ENCODE measurements at regions not wholly inside any gene's neighbourhood (a gene's known extent, or its start where the extent isn't known, plus 50 kb on each side); places are given as distances from the start of the nearest gene placed in this dataset.
A peak's percentile ranks its signal among the peaks of the same experiment; 100 is the strongest.

GRCh38 chr5:121424976-121425375 is 426.7 kb upstream of the FTMT start (continued):
- no peak for TF ChIP-seq ZNF501 (tag by site-specific recombination; IDR thresholded peaks at IDR 0.05)
- TF ChIP-seq ZNF549 (tag by site-specific recombination; IDR thresholded peaks at IDR 0.05): no peak

GRCh38 chr5:121426153-121426552 is 425.5 kb upstream of the FTMT start:
- no peak overlapping the region for H3K27ac ChIP-seq (ENCODE audit: extremely low read depth, low read depth, low read length)
- no peaks in the 10 kb centered on the region for H3K4me1 ChIP-seq (ENCODE audit: control insufficient read depth, insufficient read depth, low read length)
- ChIA-PET CTCF (no interaction called here), POLR2A (no interaction called here)
- H3K9me3 ChIP-seq (ENCODE audit: control insufficient read depth, insufficient read depth, low read depth, low read length): no peaks in the 10 kb centered on the region
- TF ChIP-seq SCRT2 (tag by site-specific recombination; IDR thresholded peaks at IDR 0.05) (peak; percentile 50), MYNN (tag by site-specific recombination; IDR thresholded peaks at IDR 0.05; ENCODE audit: borderline replicate concordance) (no peak)
- H3K36me3 ChIP-seq (ENCODE audit: control insufficient read depth in 2 of 2, insufficient read depth in 1 of 2, low read length in 2 of 2): no peaks in the 10 kb centered on the region
- no peak overlapping the region for H3K4me3 ChIP-seq (ENCODE audit: low read depth, low read length)

GRCh38 chr5:121429761-121430160 is 421.9 kb upstream of the FTMT start:
- TF ChIP-seq PRDM1 (tag by site-specific recombination; IDR thresholded peaks at IDR 0.05) (no peak), ZNF366 (tag by site-specific recombination; conservative IDR thresholded peaks at IDR 0.05) (no peak), ZNF473 (tag by site-specific recombination; IDR thresholded peaks at IDR 0.05) (no peak), ZNF223 (tag by site-specific recombination; IDR thresholded peaks at IDR 0.05) (no peak), ZNF184 (tag by site-specific recombination; IDR thresholded peaks at IDR 0.05) (no peak), ATF2 (tag by site-specific recombination; IDR thresholded peaks at IDR 0.05; ENCODE audit: low read depth) (no peak), ZNF394 (tag by site-specific recombination; IDR thresholded peaks at IDR 0.05; ENCODE audit: borderline replicate concordance) (no peak), ZNF140 (tag by site-specific recombination; IDR thresholded peaks at IDR 0.05) (no peak), ZNF221 (tag by site-specific recombination; IDR thresholded peaks at IDR 0.05; ENCODE audit: borderline replicate concordance) (no peak)
- Histone ChIP-seq H3K9me3 (ENCODE audit: control insufficient read depth, insufficient read depth, low read depth, low read length) (no peaks in the 10 kb centered on the region), H3K36me3 (ENCODE audit: control insufficient read depth in 2 of 2, insufficient read depth in 1 of 2, low read length in 2 of 2) (no peaks in the 10 kb centered on the region), H3K4me1 (ENCODE audit: control insufficient read depth, insufficient read depth, low read length) (no peaks in the 10 kb centered on the region), H3K4me3 (ENCODE audit: low read depth, low read length) (no peak overlapping the region), H3K27ac (ENCODE audit: extremely low read depth, low read depth, low read length) (no peak overlapping the region)
- ChIA-PET POLR2A (no interaction called here), CTCF (interaction anchor here (0.6 kb wide), 1 partner anchor 8 kb away, joined by 3 read pairs; no protein-coding TSS in a partner anchor)

- no peaks in the 10 kb centered on the region for H3K4me1 ChIP-seq (ENCODE audit: control insufficient read depth, insufficient read depth, low read length)
- CTCF ChIA-PET: no interaction called here
- POLR2A ChIA-PET: no interaction called here
Measured at GRCh38 chr5:121430538-121430937, 421.1 kb upstream of the FTMT start.

More at GRCh38 chr5:121430538-121430937, 421.1 kb upstream of the FTMT start:
- TF ChIP-seq ZNF610 (tag by site-specific recombination; IDR thresholded peaks at IDR 0.05; ENCODE audit: borderline replicate concordance): no peak
- no peak for TF ChIP-seq ZNF423 (tag by site-specific recombination; IDR thresholded peaks at IDR 0.05)
- no peak for TF ChIP-seq ZBTB48 (tag by site-specific recombination; IDR thresholded peaks at IDR 0.05)
- no peak for TF ChIP-seq ZFHX2 (tag by site-specific recombination; conservative IDR thresholded peaks at IDR 0.05)
- TF ChIP-seq ZNF132 (tag by site-specific recombination; IDR thresholded peaks at IDR 0.05; ENCODE audit: borderline replicate concordance): no peak
- no peak for TF ChIP-seq ZNF529 (tag by site-specific recombination; IDR thresholded peaks at IDR 0.05; ENCODE audit: insufficient replicate concordance)
- no peak for TF ChIP-seq CTCF (tag by site-specific recombination; IDR thresholded peaks at IDR 0.05)
- no peak for TF ChIP-seq ZNF175 (tag by site-specific recombination; IDR thresholded peaks at IDR 0.05)
- no peak for TF ChIP-seq SCRT2 (tag by site-specific recombination; IDR thresholded peaks at IDR 0.05)
- no peak overlapping the region for H3K4me3 ChIP-seq (ENCODE audit: low read depth, low read length)
- H3K9me3 ChIP-seq (ENCODE audit: control insufficient read depth, insufficient read depth, low read depth, low read length): no peaks in the 10 kb centered on the region
- no peak overlapping the region for H3K27ac ChIP-seq (ENCODE audit: extremely low read depth, low read depth, low read length)
- no peaks in the 10 kb centered on the region for H3K36me3 ChIP-seq (ENCODE audit: control insufficient read depth in 2 of 2, insufficient read depth in 1 of 2, low read length in 2 of 2)
